ENCODE measurements at regions not wholly inside any gene's neighbourhood (a gene's known extent, or its start where the extent isn't known, plus 50 kb on each side); places are given as distances from the start of the nearest gene placed in this dataset.

GRCh38 chr2:103977668-103978067 is 876.2 kb upstream of the POU3F3 start:
- TF ChIP-seq CTCF (IDR thresholded peaks at IDR 0.05; ENCODE audit: poor library complexity) (no peak), EZH2 (IDR thresholded peaks at IDR 0.05; ENCODE audit: borderline replicate concordance) (no peak), EZH2phosphoT487 (IDR thresholded peaks at IDR 0.05; ENCODE audit: low read depth, severe bottlenecking, unreplicated experiment) (no peak)
